ENCODE measurements at regions not wholly inside any gene's neighbourhood (a gene's known extent, or its start where the extent isn't known, plus 50 kb on each side); places are given as distances from the start of the nearest gene placed in this dataset.

DNA sequence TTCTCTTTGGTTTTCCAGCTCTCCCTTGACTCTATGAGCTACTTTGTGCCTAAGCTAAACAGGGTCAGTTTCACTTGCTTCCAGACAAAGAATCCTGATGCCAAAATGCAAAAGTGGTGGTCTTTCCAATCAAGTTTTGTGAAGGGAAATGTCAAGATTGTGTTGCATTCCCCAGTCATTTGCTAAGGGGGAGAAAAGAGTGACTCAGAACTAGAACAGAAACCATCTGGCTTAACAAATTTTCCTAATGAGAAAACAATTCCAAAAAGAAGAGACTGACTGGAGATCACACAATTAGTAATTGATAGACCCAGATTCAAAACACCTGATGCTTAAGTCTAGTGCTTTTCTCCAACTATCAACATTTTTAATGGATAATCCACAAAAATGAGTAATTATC, 235.1 kb upstream of the DIO2 start:
- no peak for DNase-seq (ENCODE audit: low read depth)

GRCh38 chr14:80445605-80446004, 234.3 kb upstream of the DIO2 start:
- no peak for DNase-seq (ENCODE audit: low read depth)

GRCh38 chr14:80434574-80435321, 223.4 kb upstream of the DIO2 start:
- DNase-seq (ENCODE audit: low read depth) = peak; percentile 87

- no peak for DNase-seq (ENCODE audit: low read depth)
Observed at GRCh38 chr14:80433811-80434210, 222.5 kb upstream of the DIO2 start.

DNA sequence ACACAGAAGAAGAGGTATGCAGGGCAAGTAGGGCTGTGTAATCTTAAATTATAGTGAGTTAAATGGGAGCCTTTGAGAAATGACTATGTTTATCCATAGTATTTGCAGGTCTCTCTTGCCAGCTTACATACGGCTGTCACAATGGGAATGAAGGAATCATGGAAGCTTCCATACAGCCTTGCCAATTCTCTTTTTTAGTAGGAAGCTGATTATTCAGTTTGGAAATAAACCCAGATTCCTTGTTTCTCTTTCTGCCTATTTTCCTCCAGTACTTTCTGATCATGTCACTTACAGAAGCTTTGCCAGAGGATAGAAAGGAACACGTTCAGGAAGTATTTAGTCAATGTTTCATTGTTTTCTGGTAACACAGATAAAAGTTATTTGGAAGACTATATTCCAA, 217.4 kb upstream of the DIO2 start:
- no peak for DNase-seq (ENCODE audit: low read depth)

- peak; percentile 25 for DNase-seq (ENCODE audit: low read depth)
Observed at GRCh38 chr14:80428171-80428570, 216.9 kb upstream of the DIO2 start.

DNA sequence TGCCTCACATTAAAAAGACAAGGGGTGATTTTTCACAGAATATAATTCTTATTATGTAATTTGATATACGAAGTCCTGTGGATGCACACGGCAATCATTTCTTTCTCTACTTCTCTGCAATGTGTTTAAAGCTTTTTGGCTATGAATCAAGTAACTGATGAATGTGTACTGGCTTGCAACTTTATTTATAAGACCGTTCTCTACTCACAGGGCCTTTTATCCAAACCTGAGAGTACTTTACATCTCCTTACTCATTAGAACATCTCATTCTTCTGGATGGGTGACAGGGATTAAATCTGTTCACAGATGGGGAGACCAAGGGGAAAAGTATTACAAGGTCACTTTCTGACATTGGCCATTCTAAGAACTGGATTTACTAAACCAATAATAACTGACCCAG, 215.8 kb upstream of the DIO2 start:
- DNase-seq (ENCODE audit: low read depth) = no peak

DNA sequence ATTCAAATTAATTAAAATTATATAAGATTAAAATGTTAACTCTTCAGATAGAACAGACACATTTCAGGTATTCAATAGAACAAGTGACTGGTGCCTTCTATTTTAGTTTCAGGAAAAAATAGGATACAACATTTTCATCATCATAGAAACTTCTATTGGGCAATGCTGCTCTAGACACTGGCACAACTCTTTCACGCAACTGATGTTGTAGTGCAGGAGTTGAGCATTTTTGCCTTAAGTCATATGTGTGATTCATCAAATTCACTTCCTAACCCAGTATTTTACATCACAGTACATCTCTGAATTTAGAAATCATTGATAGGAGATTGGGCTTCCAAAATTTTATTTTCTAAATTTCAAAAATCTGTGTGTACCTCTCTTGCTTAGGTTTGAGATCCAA, 215.4 kb upstream of the DIO2 start:
- no peak for DNase-seq (ENCODE audit: low read depth)

GRCh38 chr14:80425686-80426085, 214.4 kb upstream of the DIO2 start:
- DNase-seq (ENCODE audit: low read depth) = peak; percentile 87

DNA sequence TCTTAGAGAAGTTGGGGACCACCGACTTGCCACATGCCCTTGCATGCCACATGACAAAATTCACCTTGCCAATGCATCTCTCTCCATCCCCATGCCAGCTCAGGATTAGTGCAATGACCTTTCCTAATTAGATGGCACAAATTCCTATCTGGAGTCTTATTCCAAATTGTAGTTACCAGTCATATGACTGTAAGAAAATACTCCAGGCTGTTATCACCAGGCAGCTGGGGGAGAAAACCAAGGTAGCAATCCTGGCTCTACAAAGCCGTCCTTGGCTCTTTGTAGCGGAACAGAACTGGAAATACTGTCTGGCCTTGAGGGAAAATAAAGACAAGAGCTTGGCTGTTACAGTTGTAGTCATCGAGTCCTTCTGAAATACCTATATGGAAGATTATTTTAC, 208.5 kb upstream of the DIO2 start:
- no peak for DNase-seq (ENCODE audit: low read depth)

DNA sequence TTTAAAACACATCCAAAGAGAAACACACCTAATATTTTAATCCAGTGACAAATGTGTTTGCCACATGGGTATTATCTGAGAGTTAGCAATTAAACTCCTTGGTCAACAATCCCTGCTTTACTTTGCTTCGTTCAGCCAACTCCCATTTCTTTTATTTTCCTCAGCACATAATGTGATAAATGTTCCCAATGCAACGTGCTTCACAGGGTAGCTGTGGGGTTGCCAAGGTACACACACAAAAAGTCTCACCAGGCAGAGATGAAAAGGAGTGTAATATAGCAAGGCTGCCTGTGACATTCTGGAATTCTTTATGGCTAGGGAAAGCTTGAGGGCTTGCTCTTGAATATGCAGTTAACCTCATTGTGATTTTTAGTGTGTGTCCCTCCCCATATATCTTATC, 208.0 kb upstream of the DIO2 start:
- DNase-seq (ENCODE audit: low read depth) = peak; percentile 49

- no peak for DNase-seq (ENCODE audit: low read depth)
Observed at GRCh38 chr14:80415636-80416035, 204.3 kb upstream of the DIO2 start.

GRCh38 chr14:80414080-80414479, 202.8 kb upstream of the DIO2 start:
- DNase-seq (ENCODE audit: low read depth) = no peak

DNA sequence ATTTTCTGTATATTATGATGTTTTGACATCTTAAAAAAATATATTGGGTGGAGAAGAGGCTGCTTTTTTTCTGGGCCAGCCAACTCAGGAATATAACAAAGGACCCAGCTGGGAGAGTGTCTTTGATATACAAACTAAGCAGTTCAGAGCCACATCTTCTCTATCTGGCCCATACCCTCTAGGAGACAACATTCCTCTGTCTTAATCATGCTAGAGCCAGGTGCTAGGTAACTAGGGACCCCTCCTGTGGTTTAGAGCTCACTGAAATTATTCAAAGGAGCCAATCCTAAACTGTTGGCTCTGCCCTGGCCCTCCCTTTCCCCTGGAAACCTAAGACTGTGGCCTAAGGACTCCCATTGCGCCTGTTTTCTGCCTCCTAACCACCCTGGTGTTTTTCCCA, 193.1 kb upstream of the DIO2 start:
- DNase-seq (ENCODE audit: low read depth) = no peak

GRCh38 chr14:80403036-80403435, 191.7 kb upstream of the DIO2 start:
- peak; percentile 80 for DNase-seq (ENCODE audit: low read depth)

- DNase-seq (ENCODE audit: low read depth) = no peak
Observed at GRCh38 chr14:80395031-80395430, 183.7 kb upstream of the DIO2 start.

- no peak for DNase-seq (ENCODE audit: low read depth)
Observed at GRCh38 chr14:80393766-80394165, 182.5 kb upstream of the DIO2 start.

DNA sequence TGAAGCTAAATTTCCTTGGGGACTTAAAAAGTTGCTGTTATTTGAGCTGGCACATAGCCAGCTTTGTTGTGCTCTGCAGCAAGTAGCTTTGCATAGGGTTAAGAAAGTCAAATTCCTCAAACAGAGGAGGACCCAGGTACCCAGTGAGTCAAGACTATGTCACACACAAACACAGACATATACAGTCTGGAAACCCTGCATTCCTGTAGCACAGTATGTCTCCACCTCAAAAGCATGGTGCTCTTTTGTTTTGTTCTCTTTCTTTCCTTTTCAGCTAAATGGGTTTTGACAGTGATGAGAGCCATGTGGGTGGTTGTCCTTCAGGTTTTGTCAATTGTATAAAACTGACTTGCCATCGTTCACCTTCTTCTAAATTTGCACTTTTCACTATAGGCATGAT, 179.6 kb upstream of the DIO2 start:
- DNase-seq (ENCODE audit: low read depth) = peak; percentile 92

DNA sequence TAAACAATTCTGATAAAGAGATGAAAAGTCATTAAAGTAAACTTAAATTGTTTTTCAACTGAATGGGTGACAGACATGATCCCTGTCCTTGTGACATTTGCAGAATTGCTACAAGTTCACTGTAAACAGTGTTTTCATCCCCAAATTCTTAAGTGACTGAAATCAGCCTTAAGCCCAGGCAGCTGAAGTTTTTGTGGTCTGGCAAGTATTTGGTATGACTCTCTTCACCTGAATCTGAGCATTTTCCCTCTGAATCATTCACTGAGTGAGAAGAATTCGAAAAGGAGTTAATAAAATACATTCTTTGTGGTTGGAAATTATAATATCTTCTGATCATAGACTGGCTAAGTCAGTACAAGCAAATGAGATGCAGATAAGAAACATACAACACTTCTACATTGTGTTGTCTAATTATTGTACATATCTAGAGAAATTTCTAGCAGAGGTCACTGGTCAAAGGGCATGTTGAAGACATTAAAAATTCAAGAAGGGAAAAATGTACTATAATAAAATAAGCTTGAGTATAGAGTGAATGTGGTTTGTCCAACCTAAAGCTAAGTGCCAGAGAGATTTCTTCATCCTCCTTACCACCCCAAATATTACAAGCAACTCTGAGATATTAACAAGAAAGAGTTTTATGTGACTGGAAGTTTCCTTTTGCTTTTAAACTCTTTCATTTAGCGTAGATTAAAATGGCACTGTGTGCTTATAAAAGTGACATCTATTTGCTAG, 177.8 kb upstream of the DIO2 start:
- DNase-seq (ENCODE audit: low read depth) = peak; percentile 96

DNA sequence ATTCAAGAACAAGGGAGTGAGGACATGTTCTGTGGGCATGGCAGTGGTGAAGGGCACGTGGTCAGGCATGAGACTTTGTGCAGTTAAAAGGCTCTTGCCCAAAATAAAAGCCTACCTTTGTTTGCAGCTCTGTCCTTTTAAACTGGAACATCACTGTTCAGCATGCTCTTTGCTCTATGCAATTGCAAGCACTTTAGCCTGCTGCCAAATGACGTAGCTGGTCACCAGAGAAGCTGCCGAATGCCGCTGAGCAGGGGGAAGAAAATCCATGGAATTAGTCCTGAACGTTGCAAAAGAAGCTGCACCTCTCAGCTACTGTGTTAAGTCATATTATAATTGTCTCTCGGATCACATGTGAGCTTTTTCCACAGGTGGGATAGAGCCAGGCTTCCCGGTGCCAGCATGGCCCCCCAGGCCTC, 176.3 kb upstream of the DIO2 start:
- no peak for DNase-seq (ENCODE audit: low read depth)

- DNase-seq (ENCODE audit: low read depth) = no peak
Observed at GRCh38 chr14:80385336-80385735, 174.0 kb upstream of the DIO2 start.

DNA sequence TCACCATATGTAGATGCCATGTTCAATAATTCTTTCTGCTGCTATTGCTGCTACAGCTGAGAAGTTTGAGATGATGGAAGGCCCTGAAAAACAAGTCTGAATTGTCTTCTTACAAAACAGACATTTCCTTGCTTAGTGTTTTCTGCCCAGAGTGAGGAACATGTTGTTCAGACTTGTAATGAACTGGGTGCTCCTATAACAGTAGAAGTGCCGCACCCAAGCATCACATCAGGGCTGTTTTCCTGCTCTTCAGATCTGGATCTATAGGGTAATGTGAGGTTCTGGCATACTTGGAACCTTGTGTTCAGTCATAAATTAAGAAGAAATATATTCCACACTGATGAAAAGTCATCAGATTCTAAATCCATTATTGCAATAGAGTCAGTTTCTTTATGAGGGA, 171.9 kb upstream of the DIO2 start:
- no peak for DNase-seq (ENCODE audit: low read depth)

GRCh38 chr14:80381807-80382363, 170.6 kb upstream of the DIO2 start:
- no peak for DNase-seq (ENCODE audit: low read depth)
